HCT116 (cell line): ENCODE measurements at regions not wholly inside any gene's neighbourhood (a gene's known extent, or its start where the extent isn't known, plus 50 kb on each side); places are given as distances from the start of the nearest gene placed in this dataset.

Source experiments
- ATAC-seq: fragments of 200-7000 bp; cut with Tn5 transposase; 2 replicates; pipeline ENCODE4 v1.9.1; 2020; ENCODE audit warnings: mild to moderate bottlenecking, moderate library complexity
- BruUV-seq: library from RNA; stranded (reverse); fragments of 400-500 nt; replicated peaks from 2 replicates; lab custom pipeline; 2021; lab: Mats Ljungman, UMichigan
- CTCF ChIA-PET: fragments of 300-600 bp; sonication (Branson Sonifier 250); formaldehyde crosslinking; loops from one replicate; lab custom pipeline; 2021; ENCODE audit warnings: antibody characterized with exemption; lab: Charles Lee
- POLR2A ChIA-PET: fragments of 300-600, 350-600 bp; sonication (Branson Sonifier 250); formaldehyde crosslinking; loops from one replicate; lab custom pipeline; 2021; ENCODE audit warnings: antibody characterized with exemption; lab: Charles Lee
- RAD21 ChIA-PET, 2 experiments: fragments of 300-600 bp; sonication (Branson Sonifier 250); formaldehyde crosslinking; loops; one replicate each; lab custom pipeline; 2023; ENCODE audit warnings: low total read pairs in 2 of 2; ENCODE audit not compliant: uncharacterized antibody in 2 of 2, unreplicated experiment in 2 of 2, low non-redundant PET in 1 of 2; lab: Charles Lee
- DNase-seq: peaks from one replicate; pipeline ENCODE4 v3.0.0-alpha.2; 2010; ENCODE audit warnings: low read depth, low spot score
- H2AFZ ChIP-seq: fragments of 200-600 bp; shearing (Covaris generic), sonication (generic); 2 replicates; pipeline ENCODE4 v1.6.1; 2017; ENCODE audit warnings: low read depth, mixed run types, mixed read lengths, antibody characterized with exemption, low read length; ENCODE audit not compliant: poor library complexity, severe bottlenecking
- H3K27ac ChIP-seq: 2 replicates; pipeline ENCODE4 v1.5.1; 2012; ENCODE audit warnings: low read depth, low read length
- H3K27me3 ChIP-seq: fragments of 200-600 bp; sonication (generic); 2 replicates; pipeline ENCODE4 v1.6.1; 2016; ENCODE audit warnings: mixed run types, low read length, mixed read lengths; ENCODE audit not compliant: insufficient read depth
- H3K36me3 ChIP-seq, 2 experiments: fragments of 200-500 bp in 1 of 2; fragments of 200-600 bp in 1 of 2; sonication (Bioruptor generic) in 1 of 2; sonication (generic) in 1 of 2; 2 replicates each; pipeline versions ENCODE4 v1.5.1 to v1.6.1; 2014 to 2016; ENCODE audit warnings: low read length in 2 of 2, inconsistent platforms in 1 of 2, mixed read lengths in 1 of 2, mixed run types in 1 of 2; ENCODE audit not compliant: insufficient read depth in 2 of 2, control insufficient read depth in 1 of 2
- H3K4me1 ChIP-seq, 2 experiments: fragments of 200-600 bp in 1 of 2; sonication (generic) in 1 of 2; 2 replicates each; pipeline versions ENCODE4 v1.5.1 to v1.6.1; 2012 to 2017; ENCODE audit warnings: low read length in 2 of 2, inconsistent platforms in 1 of 2, mild to moderate bottlenecking in 1 of 2, mixed read lengths in 1 of 2, mixed run types in 1 of 2, moderate library complexity in 1 of 2; ENCODE audit not compliant: insufficient read depth in 2 of 2, control insufficient read depth in 1 of 2
- H3K4me2 ChIP-seq: fragments of 200-600 bp; sonication (generic); 2 replicates; pipeline ENCODE4 v1.6.1; 2017; ENCODE audit warnings: mixed run types, low read length, mixed read lengths
- H3K4me3 ChIP-seq, 2 experiments: fragments of 200-600 bp in 1 of 2; sonication (generic) in 1 of 2; replicated peaks in 1 of 2; 2 replicates each; pipeline ENCODE4 v1.5.1; 2011 to 2016; ENCODE audit warnings: low read length in 2 of 2, control low read depth in 1 of 2, low read depth in 1 of 2, mild to moderate bottlenecking in 1 of 2, mixed read lengths in 1 of 2, mixed run types in 1 of 2
- H3K79me2 ChIP-seq: fragments of 200-600 bp; sonication (generic); 2 replicates; pipeline ENCODE4 v1.6.1; 2017; ENCODE audit warnings: mild to moderate bottlenecking, mixed run types, low read length, moderate library complexity, mixed read lengths; ENCODE audit not compliant: insufficient read depth
- H3K9ac ChIP-seq: fragments of 200-600 bp; sonication (generic); 2 replicates; pipeline ENCODE4 v1.6.1; 2016; ENCODE audit warnings: low read length, mixed read lengths
- H3K9me2 ChIP-seq: fragments of 200-600 bp; sonication (generic), shearing (Covaris generic); 2 replicates; pipeline ENCODE4 v1.6.1; 2017; ENCODE audit warnings: mixed run types, mild to moderate bottlenecking, moderate library complexity; ENCODE audit not compliant: insufficient read depth
- H3K9me3 ChIP-seq, 2 experiments: fragments of 200-500 bp in 1 of 2; fragments of 200-600 bp in 1 of 2; sonication (Bioruptor generic) in 1 of 2; sonication (generic) in 1 of 2; 2 replicates each; pipeline ENCODE4 v1.6.1; 2014 to 2017; ENCODE audit warnings: low read length in 2 of 2, mixed read lengths in 2 of 2, inconsistent platforms in 1 of 2, low read depth in 1 of 2, mild to moderate bottlenecking in 1 of 2, mixed run types in 1 of 2, moderate library complexity in 1 of 2; ENCODE audit not compliant: control insufficient read depth in 1 of 2, insufficient read depth in 1 of 2
- H4K20me1 ChIP-seq: fragments of 200-600 bp; sonication (generic), shearing (Covaris generic); 2 replicates; pipeline ENCODE4 v1.6.1; 2017; ENCODE audit warnings: mixed run types, mild to moderate bottlenecking, moderate library complexity; ENCODE audit not compliant: insufficient read depth
- CBX3 ChIP-seq: IDR thresholded peaks from 2 replicates; pipeline ENCODE4 v1.6.1; 2012; ENCODE audit warnings: low read depth
- EGR1 ChIP-seq: IDR thresholded peaks from 2 replicates; pipeline ENCODE4 v1.6.1; 2012; ENCODE audit warnings: low read depth
- ELF1 ChIP-seq: IDR thresholded peaks from 2 replicates; pipeline ENCODE4 v1.6.1; 2012; ENCODE audit warnings: low read depth, borderline replicate concordance
- FOSL1 ChIP-seq: IDR thresholded peaks from 2 replicates; pipeline ENCODE4 v1.6.1; 2012; ENCODE audit warnings: low read depth
- JUND ChIP-seq: IDR thresholded peaks from 2 replicates; pipeline ENCODE4 v1.6.1; 2012
- RAD21 ChIP-seq: IDR thresholded peaks from 2 replicates; pipeline ENCODE4 v1.6.1; 2012; ENCODE audit warnings: low read depth, mild to moderate bottlenecking
- SRF ChIP-seq: IDR thresholded peaks from 2 replicates; pipeline ENCODE4 v1.6.1; 2012; ENCODE audit warnings: low read depth
- TCF7L2 ChIP-seq: IDR thresholded peaks from 2 replicates; pipeline ENCODE4 v1.7.0; 2011; ENCODE audit warnings: borderline replicate concordance, inconsistent platforms; ENCODE audit not compliant: insufficient read depth, insufficient read length; ENCODE audit errors: extremely low read depth
- YY1 ChIP-seq: IDR thresholded peaks from 2 replicates; pipeline ENCODE4 v1.6.1; 2011; ENCODE audit warnings: low read length, low read depth, moderate library complexity, mild to moderate bottlenecking; ENCODE audit not compliant: insufficient replicate concordance; ENCODE audit errors: extremely low read depth
- ZNF274 ChIP-seq: fragments of 200-500 bp; sonication (Bioruptor generic); IDR thresholded peaks from 2 replicates; pipeline ENCODE4 v1.6.1; 2014; ENCODE audit warnings: mild to moderate bottlenecking, low read depth, low read length, inconsistent platforms
- intact Hi-C: fragments of 100-400 bp; cut with micrococcal nuclease; formaldehyde crosslinking; loops from 2 replicates; pipeline ENCODE4 v1.10.0; 2022
- TF ChIP-seq, protein P1 (sequence below), 3 experiments: fragments of 200-600 bp in 1 of 3; sonication (generic) in 1 of 3; IDR thresholded peaks in 2 of 3; conservative IDR thresholded peaks in 1 of 3; 2 replicates each; pipeline ENCODE4 v1.5.1; 2012 to 2017; ENCODE audit warnings: low read depth in 2 of 3, low read length in 2 of 3, antibody characterized with exemption in 1 of 3, borderline replicate concordance in 1 of 3, control low read depth in 1 of 3, mild to moderate bottlenecking in 1 of 3, mixed read lengths in 1 of 3, mixed run types in 1 of 3, moderate library complexity in 1 of 3; ENCODE audit not compliant: insufficient read depth in 1 of 3

DNA sequence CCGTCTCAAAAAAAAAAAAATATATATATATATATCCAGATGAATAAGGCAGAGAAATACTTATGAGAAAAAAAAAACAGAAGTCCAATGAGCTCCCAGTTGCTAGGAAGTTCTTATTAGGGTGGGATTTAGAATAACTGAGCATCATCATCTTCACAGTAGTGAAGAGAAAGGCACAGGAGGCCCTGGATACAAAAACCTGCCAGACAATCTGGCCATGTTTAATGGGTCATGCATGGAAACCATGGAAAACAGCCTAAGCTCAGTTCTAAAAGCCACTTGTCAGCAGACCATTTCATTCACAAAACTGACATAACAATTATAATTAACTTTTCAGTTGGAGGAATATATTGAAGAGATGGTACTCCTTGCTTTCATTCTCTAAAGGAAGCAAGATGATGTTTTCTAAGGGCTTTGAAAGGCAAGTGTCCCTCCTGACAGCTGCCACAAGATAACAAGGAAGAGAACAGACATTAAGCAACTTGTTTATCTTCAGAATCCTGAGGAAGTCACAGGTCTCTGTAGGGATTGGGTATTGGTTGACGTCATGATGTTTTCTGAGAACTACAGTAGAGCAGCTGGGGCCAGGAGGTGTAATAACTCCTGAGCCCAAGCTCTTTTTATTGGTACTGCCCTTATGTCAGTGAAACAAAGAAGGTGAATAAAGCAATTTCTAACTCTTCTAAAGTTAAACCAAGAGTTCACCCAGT lies 463.1 kb downstream of the DMAC1 start:
- BruUV-seq: no TSS peak

More for the DNA sequence above, 463.1 kb downstream of the DMAC1 start:
- Histone ChIP-seq H3K79me2 (no peaks in the 10 kb centered on the region), H3K4me3 (no peak overlapping the region), H3K4me2 (no peak overlapping the region), H3K4me1 (no peaks in the 10 kb centered on the region), H4K20me1 (no peaks in the 10 kb centered on the region), H3K9ac (no peak overlapping the region), H2AFZ (no peak overlapping the region), H3K9me2 (no peaks in the 10 kb centered on the region), H3K27me3 (no peaks in the 10 kb centered on the region; the same call in 1 of the 2 replicates), H3K27ac (no peak overlapping the region), H3K36me3 (no peaks in the 10 kb centered on the region; a peak in 1 of 4 replicates), H3K9me3 (no peaks in the 10 kb centered on the region)
- TF ChIP-seq JUND (no peak), EGR1 (no peak), ZNF274 (no peak), CBX3 (no peak), RAD21 (no peak), ELF1 (no peak), TCF7L2 (no peak), SRF (no peak), FOSL1 (no peak), YY1 (no peak)
- TF ChIP-seq, protein P1, sequence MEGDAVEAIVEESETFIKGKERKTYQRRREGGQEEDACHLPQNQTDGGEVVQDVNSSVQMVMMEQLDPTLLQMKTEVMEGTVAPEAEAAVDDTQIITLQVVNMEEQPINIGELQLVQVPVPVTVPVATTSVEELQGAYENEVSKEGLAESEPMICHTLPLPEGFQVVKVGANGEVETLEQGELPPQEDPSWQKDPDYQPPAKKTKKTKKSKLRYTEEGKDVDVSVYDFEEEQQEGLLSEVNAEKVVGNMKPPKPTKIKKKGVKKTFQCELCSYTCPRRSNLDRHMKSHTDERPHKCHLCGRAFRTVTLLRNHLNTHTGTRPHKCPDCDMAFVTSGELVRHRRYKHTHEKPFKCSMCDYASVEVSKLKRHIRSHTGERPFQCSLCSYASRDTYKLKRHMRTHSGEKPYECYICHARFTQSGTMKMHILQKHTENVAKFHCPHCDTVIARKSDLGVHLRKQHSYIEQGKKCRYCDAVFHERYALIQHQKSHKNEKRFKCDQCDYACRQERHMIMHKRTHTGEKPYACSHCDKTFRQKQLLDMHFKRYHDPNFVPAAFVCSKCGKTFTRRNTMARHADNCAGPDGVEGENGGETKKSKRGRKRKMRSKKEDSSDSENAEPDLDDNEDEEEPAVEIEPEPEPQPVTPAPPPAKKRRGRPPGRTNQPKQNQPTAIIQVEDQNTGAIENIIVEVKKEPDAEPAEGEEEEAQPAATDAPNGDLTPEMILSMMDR (IDR thresholded peaks at IDR 0.05 in 2 of 3, conservative IDR thresholded peaks at IDR 0.05 in 1 of 3; ENCODE audit: borderline replicate concordance in 1 of 3, insufficient read depth in 1 of 3, low read depth in 2 of 3, low read length in 2 of 3): no peak
- ATAC-seq (no peak), DNase-seq (no peak)
- ChIA-PET POLR2A (no interaction called here), RAD21 (no interaction called here), CTCF (no interaction called here)
- intact Hi-C loops: no loop called here
